NCI-H748 (cell line): ENCODE measurements at regions not wholly inside any gene's neighbourhood (a gene's known extent, or its start where the extent isn't known, plus 50 kb on each side); places are given as distances from the start of the nearest gene placed in this dataset.
"Not testable (repeated sequence)": the region's sequence is repeated elsewhere in the genome, so short reads cannot be mapped to it uniquely, and the experiment has no call there.

Source experiments
- DNase-seq: peaks from one replicate; lab custom pipeline; 2025; ENCODE audit not compliant: unreplicated experiment; lab: John Stamatoyannopoulos, UW

DNA sequence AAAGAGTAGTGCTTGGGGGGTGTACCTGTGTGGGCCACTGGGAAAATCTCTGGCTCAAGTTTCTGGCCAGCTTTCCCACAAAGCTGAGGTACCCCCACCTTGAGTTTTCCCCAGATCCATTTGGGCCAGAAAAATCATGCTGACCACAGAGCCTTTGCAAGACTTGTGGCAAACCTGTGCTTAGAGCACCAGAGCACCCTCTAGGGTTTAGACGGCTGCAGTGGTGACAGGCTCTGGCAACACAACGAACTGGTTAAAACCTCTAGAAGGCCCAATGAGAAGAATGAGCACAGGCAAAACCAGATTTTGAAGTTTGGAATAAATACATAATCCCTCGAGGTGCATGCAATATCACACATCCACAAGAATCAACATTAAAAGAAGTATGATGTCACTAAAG, 290.7 kb upstream of the FOLH1 start:
- no peak for DNase-seq

DNA sequence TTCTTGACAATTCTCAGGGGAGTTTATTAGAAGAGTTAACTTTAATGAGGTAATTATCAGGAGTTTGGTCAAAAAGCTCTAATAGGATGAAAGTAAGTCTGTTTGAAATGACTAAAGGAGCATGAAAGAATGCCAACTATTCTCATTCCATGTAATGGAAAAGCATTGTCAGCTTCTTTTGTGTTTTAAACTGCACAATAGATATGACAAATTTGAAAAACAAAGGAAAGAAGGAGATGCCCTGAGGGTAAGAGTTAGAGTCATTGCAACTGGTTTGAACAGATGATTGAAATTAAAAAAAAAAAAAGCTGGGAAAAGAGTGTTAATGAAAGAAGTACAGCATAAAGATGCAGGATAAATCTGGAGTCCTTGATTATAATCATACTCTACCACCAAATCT, 296.8 kb upstream of the FOLH1 start:
- no peak for DNase-seq

DNA sequence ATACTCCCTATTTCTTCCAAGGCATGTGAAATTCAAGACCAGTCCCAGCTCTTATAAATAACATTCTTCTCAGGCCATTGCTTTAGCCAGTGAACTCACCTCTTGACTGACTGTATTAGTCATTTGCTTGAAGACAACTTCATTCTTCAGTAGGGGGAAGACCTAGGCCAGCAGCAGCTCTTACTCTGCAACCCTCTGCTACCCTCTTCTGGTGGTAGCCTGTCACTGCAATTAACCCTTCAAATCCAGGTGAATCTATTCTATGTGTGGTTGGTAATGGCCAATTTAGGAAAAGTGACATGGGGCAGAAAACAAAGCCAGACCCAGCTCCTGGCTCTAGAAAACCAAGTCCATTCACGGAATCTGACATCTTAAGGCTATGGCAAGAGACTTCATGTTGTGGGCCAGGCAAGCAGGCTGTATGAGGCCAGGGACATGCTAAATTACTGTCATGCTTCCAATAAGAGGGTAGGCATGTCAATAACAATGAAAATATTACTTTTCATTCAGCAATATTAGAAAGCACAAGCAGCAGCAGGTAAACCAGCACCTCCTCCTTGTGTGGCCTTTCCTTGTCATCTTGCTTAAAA, 317.9 kb upstream of the FOLH1 start:
- peak; percentile 20 for DNase-seq

DNA sequence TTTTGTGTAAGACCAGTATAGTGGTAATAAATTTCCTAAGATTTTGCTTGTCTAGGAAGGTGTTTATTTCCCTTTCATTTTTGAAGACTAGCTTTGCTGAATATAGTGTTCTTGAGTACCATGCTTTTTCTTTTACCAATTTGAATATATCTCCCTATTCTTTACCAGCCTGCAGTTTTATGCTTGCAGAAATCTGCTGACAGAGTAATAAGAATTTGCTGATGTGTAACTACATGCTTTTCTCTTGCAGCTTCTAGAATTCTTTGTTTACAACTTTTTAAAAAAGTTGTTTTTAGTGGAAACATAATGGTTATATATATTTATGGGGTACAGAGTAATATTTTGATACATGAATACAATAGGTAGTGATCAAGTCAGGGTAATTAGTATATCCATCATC, 324.8 kb upstream of the FOLH1 start:
- no peak for DNase-seq

DNA sequence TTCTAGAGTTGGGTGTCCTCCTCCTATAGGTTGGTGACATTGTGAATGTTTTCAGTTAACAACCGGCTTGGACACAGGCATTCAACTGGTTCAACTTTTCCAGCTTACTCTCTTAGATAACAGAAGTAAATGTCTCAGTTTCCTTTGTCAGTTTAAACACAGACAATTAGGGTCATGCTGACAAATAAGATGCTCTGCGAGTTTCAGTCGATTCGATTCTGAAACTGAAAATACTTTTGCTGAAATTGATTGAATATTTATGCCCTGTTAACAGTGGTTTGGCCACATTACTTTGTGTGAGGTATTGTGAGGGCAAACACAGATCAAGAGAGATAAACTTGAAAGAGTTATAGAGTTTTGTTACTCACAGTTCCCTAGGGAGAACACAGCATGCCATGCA, 330.5 kb upstream of the FOLH1 start:
- DNase-seq = not testable (repeated sequence)

DNA sequence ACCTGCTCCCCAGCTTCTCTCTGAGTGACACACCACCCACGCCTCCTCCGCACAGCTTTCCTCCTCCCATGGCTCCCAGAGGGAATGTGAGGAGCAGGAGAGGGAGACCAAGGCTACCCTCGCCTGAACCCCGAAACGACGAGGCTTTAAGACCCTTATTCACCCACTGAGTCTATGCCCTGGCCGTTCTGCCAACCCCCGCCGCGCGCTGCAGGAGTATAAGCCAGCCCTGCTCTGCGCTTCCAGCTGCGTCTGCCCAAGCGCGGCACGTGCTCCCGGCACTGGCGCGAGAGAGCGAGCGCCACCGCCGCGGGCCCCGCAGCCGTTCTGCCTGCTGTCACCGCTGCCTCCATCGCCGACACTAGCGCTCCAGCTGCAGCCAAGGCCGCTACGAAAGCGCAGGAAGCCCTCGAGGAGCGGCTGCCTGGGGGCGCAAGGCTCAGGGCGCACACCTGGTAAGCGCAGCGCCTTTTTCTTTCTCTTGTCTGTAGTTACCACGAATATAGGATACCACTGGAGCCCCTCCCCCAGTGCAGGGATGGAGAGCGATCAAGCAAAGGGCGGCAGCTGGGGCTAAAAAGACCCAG, 350.0 kb upstream of the FOLH1 start:
- not testable (repeated sequence) for DNase-seq

DNA sequence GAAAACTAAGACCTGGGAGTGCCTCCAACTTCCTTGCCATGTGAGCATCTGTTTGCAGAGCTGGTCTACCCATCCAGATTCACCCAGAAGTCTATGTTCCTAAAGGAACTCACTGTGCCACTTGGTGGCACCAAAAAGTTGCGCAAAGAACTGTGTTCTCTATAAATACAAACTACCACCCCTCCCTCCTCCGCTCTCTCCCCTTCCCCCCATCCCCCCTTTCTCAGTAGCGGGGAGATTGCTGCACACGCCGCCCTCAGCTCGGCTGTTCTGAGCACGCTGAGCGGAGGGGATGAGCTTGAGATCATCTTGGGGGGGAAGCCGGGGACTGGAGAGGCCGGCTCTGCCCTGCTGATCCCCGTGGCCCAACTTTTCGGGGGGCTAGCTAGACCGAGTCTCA, 352.2 kb upstream of the FOLH1 start:
- not testable (repeated sequence) for DNase-seq

DNA sequence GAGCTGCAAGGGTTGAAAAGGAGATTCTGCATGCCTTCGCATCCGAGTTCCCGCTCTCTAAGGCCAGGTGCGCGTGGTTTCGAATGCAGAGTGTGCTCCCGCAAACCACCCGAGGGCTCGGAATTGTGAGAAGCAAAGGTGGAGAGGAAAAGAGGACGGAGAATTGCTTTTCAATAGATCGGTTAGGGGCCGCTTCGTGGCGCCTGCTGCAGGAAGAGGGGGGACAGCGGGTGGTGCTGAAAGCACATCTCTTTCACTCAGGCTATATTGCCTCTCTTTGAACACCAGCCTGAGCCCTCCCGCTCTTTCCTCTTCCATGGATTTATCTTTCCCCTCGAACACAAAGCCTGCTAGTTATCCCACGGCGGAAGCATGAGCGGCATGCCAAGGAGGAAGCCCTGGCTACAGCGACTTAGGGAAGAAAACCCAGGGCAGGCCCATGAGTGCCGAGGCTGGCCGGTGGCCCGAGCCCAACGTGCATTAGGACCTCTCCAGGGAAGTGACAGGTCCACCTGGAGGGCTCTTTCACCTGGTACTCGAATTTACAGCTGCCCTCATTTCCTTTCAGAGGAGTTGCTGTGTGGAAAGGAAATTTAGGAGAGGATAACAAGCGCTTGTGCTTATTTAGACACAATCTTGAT, 353.0 kb upstream of the FOLH1 start:
- DNase-seq = not testable (repeated sequence)

DNA sequence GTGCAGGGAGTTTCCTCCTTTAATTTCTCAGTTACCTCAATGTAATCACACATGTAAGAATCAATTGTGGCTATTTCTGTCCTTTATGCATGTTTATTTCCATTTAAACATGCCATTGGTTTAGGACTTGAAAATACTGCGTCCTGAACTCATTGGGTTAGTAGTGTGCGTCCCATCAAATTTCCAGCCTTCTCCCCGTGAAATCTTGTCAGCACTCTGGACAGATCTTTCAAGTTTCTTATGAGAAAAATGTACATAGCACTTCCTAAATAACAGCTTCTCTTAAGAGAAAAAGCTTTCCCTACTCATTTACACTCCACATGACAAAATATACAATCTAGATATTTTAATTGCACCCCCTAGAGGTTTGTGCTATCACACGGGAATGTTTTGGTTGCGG, 353.9 kb upstream of the FOLH1 start:
- DNase-seq = not testable (repeated sequence)

DNA sequence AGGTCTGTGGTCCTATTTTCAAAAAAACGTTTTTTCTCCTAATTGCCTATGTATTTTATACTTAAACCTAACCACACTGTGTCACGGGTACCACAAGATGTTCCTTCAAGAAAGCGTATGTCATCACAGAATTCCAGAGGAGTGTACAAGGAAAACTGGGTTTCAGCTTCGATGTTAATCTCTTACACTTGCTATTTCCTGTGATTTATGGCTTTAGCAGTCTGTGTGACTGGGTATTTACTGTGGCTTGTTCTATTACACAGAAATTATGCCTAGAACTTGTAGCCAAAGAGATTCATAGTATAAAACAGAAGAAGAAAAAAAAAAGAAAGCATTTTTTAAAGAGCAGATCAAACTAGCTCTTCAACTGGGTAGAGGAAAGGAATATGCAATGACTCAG, 371.1 kb upstream of the FOLH1 start:
- not testable (repeated sequence) for DNase-seq

DNA sequence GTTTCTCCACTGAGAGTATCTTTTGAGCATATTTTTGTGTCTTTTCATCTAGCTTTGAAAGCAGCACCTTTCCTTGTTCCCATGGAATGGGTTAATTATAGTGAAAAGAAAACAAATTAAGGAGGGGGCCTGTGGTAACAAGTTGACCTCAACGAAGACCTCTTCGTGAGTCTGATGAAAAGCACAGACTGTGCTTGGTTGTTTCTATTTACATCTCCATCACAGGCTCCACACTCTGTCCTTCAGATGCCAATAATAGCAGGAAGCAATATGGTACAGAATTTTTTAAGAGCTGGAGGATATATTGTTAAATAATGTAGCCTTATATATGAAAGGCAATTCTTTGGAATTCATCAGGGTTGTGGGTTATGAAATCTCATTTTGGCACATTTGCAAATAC, 366.7 kb upstream of the OR4C13 start:
- not testable (repeated sequence) for DNase-seq

DNA sequence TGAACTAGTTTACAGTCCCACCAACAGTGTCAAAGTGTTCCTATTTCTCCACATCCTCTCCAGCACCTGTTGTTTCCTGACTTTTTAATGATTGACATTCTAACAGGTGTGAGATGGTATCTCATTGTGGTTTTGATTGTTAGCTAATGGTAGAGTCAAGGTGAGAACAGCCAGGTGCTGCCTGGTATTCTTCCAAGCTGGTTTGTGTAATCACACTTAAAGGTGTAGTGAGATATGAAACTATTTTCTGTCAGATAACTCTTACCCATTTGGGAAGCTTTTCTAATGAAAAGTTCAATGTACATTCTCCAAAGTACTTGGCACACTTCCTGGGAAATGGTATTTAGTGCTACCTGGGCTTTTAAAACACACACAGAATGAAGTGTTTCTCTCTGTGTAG, 343.3 kb upstream of the OR4C13 start:
- DNase-seq = not testable (repeated sequence)

DNA sequence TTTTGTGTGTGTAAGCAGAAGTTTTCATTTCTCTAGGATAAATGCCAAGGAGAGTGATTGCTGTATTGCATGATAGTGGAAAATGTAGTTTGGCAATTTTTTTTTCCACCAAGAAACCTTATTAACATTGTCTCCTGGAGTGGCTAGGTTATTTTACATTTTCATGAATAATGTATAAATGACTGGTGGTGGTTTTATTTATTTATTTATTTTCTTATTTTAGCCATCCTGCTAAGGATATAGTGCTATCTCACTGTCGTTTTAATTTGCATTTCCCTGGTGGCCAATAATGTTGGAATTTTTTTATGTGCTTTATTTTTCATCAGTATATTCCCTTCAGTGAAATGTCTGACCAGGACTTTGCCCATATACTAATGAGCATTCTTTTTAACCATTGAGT, 328.3 kb upstream of the OR4C13 start:
- not testable (repeated sequence) for DNase-seq

DNA sequence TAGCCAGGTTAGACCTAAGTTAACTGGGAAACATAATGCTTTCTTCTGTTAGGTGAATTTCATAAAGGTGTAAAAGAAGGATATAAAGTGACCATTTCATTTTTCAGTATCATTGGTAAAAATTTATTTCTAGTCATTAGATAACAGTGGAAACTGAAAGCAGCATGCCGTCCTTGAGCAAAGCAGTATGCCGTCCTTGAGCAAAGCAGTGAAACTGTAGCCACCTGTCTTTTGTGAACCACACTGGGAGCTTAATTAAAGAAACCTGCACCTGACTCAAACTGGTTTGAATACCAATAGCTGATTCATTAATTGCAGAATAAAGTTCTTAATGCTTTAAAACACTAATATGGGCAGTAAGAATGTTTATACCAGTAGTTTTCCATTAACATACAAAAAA, 281.5 kb upstream of the OR4C13 start:
- not testable (repeated sequence) for DNase-seq

DNA sequence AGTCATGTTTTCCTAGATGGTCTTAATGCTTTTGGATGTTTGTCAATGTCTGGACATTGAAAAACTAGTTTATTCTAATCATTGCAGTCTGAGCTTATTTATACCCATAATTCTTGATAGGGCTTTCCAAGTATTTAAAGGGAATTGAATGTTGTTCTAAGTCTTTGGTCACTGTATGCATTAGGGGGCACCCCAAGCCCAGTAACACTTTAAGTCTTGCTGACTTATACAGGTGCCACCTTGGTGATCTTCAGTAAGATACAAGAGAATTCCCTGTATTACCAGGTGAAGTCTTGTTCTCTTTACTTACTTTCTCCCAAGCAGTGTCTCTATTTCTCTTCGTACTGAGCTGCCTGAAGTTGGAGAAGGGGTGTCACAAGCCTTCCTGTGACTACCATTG, 250.1 kb upstream of the OR4C13 start:
- DNase-seq = not testable (repeated sequence)

DNA sequence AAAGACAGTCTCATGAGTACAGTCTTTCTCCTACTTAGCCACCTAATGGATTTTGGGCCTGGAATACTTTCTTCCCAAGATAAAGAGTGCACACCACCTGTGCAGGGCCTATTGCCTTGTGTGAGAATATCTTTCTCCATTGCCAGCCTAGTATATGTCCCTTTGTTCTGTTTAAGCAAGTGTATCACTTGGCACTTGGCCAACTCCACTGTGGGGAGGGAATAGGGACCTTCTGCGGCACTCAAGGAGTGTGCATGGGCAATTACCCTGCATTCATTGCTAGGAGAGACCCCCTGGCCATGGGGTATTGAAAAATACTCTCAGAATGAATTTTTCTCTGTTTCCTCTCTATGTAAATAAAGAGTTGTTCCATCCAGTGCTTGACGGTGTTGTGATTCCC, 201.7 kb upstream of the OR4C13 start:
- peak; percentile 23 for DNase-seq

DNA sequence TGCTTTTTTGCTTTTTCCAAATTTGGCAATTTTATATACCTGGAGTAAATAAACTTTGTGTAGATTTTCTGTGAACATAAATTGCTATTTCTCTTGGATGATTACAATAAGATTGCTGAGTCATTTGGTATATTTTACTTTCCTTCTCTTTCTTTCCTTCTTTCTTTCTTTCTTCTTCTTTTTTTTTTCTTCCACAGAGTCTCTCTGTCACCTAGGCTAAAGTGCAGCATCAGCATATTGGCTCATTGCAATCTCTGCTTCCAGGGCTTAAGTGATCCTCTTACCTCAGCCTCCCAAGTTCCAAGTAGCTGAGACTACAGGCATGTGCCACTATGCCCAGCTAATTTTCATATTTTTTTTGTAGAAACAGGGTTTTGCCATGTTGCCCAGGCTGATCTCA, 201.2 kb upstream of the OR4C13 start:
- not testable (repeated sequence) for DNase-seq

DNA sequence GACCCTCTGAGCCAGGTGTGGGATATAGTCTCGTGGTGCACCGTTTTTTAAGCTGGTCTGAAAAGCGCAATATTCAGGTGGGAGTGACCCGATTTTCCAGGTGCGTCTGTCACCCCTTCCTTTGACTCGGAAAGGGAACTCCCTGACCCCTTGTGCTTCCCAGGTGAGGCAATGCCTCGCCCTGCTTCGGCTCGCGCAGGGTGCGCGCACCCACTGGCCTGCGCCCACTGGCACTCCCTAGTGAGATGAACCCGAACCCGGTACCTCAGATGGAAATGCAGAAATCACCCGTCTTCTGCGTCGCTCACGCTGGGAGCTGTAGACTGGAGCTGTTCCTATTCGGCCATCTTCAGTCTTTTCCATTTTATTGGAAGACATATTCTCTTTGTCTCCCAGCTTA, 171.4 kb upstream of the OR4C13 start:
- not testable (repeated sequence) for DNase-seq

DNA sequence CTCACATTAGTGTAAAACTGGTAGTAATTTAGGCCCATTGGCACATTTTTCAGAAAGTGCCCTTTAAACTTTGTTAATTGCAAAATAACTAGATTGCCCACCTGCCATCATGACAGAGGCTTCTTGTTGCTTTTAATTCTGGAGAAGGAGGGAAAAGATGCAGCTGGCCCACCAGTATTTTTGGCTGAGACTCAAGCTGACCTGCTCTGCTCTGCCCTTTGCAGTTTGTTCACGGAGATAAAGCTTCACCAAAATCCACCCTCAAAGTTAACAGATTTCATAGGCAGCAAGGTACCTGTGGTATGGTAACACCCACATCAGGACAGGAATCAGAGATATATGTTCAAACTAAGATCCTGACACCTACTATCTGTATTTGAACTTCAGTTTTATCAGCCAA, 170.2 kb upstream of the OR4C13 start:
- not testable (repeated sequence) for DNase-seq

DNA sequence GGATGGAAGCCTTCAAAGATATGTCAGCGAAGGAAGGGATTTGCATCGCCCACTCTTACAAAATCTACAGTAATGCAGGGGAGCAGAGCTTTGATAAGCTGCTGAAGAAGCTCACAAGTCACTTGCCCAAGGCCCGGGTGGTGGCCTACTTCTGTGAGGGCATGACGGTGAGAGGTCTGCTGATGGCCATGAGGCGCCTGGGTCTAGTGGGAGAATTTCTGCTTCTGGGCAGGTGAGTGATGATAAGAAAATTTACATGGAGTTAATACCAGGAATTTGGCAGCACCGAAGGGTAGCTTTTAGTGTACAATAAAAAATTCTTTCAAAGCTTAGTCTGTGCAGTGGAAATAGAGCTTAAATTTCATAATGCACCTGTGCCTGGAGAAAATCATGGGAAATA, 168.3 kb upstream of the OR4C13 start:
- DNase-seq = not testable (repeated sequence)

DNA sequence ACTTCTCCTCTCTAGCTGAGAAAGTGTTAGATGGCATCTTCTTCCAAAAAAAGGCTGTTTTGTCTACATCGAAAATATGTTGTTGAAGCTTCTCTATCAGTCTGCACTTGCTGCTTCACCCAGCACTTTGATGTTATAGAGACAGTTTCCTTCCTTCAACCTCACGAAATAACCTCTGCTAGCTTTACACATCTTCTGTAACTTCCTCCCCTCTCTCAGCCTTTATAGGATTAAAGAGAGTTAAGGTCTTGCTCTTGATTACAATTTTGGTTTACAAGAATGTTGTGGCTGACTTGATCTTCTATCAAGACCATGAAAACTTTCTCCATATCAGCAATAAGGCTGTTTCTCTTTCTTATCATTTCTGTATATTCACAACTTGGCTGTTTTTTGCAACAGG, 162.4 kb upstream of the OR4C13 start:
- DNase-seq = not testable (repeated sequence)

DNA sequence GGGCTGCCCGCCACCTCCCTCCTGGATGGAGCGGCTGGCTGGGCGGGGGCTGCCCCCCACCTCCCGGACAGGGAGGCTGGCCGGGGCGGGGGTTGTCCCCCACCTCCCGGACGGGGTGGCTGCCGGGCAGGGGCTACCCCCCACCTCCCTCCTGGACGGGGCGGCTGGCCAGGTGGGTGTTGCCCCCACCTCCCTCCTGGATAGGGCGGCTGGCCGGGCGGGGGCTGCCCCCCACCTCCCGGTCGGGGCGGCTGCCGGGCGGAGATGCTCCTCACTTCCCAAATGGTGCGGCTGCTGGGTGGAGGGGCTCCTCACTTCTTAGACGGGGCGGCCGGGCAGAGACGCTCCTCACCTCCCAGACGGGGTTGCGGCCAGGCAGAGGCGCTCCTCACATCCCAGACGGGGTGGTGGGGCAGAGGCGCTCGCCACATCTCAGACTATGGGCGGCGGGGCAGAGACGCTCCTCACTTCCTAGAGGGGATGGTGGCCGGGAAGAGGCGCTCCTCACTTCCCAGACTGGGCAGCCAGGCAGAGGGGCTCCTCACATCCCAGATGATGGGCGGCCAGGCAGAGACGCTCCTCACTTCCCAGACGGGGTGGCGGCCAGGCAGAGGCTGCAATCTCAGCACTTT, 153.9 kb upstream of the OR4C13 start:
- not testable (repeated sequence) for DNase-seq
